GM21447 (cell line): ENCODE measurements at regions not wholly inside any gene's neighbourhood (a gene's known extent, or its start where the extent isn't known, plus 50 kb on each side); places are given as distances from the start of the nearest gene placed in this dataset.

Experiments used
- ATAC-seq: cut with Tn5 transposase; IDR thresholded peaks from one replicate; pipeline ENCODE4 v1.9.1; 2021; ENCODE audit not compliant: unreplicated experiment

DNA sequence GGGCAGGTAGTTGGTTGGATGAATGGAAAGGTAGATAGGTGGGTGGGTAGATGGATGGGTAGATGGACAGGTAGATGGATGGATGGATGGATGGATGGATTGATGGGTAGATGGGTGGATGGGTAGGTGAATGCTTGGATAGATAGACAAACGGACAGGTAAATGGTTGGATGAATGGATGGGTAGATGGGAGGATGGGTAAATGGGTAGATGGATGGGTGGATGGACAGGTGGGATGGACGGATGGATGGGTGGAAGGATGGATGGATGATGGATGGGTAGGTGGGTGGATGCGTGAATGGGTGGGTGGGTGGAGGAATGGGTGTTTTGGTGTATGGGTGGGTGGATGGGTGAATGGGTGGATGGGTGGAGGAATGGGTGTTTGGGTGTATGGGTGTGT is 50.1 kb upstream of the ASAP2 start:
- no peak for ATAC-seq

DNA sequence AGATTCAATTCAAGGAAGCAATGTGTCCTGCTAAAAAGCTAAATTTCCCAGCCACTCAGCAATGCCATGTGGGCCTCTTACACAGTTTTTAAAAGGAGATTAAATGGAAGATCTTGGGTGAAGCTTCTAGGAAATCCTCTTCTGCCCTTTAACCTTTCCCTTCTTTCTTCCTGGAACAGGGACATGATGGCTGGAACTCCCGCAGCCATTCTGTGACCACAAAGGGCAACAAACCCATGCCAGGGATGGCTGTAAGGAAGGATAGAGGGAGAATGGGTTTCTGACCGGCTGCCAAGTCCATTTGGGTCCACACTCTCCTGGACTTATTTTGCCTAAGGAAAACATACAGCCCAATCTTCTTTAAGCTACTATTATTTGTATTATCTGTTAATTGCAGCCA is 52.6 kb upstream of the ASAP2 start:
- ATAC-seq = no peak

DNA sequence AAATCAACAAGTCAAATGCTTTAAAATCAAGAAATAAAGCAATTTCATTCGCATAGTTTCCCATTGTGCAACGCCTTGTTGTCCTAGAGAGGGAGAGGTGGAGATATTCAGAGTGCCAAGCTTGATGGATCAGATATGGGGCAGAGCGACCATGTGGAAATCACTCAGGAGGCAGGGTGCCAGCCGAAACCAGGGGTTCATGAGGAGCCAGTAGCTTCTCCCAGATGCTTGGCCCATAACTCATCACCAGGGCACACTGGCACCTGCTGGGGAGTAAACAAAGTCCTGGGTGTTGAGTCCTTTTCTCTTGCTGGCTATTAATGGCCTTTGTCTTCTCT is 53.0 kb upstream of the ASAP2 start:
- no peak for ATAC-seq

DNA sequence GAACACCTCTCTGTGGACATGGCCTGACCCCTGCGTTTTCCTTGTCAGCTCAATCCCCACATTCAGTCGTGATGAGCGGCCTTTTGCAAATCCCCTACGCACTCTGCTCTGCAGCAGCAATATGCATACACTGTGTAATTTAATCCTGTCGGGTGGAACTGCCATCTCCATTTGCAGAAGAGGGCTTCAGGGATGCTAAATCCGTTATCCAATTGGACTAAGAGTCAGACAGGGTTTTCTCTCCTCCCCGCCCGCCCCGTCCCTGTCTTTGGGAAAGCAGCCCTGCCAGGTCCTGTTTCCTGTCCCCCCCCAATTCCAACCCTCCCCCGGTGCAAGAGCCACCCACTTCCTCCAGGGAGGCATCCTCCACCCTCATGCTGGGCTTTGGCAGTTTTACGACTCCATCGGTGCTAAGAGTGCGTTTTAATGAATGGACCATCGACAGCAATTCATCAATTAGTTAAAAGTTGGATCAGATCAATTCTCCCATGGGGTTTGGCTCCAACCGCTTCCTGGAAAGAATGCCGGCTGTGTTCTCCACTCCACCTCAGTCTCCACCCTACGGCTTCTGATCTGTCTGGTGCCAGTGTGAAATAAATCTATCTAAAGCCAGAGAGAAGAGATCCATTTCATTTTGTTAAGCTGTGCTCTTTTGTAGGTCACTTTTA is 53.5 kb upstream of the ASAP2 start:
- no peak for ATAC-seq

DNA sequence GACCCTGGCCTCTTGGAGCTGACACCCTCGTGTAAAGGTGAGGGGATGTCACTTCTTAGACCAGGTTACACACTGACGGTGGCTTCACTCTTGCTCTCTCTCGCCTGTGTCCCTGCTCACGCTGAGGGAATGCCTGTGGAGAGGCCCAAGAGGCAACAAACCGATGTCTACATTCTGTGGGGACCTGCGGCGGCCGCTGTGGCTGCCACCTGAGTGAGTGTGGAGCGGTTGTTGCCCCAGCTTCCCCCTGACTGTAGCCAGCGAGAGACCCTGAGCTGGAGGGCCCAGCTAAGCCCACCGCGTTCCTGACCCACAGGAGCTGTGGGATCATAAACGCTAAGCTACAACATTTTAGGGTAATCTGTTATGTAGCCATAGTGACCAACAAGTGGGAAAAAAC is 55.7 kb upstream of the ASAP2 start:
- no peak for ATAC-seq

DNA sequence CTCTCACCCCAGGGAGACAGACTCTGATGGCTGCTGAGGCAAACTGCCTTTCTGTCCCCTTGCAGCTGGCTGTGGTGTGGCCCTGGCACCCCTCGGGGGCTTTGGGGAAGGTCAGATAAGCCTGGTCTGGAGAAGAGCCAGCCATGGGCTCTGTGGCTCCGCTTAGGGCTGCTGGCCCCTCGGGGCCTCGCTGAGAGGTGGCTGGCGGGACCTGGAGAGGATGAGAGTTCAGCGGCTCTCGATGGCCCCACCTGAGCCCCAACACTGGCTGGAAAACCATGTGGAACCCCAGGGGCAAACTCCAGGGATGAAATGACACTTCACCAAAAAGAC is 56.1 kb upstream of the ASAP2 start:
- ATAC-seq = no peak

DNA sequence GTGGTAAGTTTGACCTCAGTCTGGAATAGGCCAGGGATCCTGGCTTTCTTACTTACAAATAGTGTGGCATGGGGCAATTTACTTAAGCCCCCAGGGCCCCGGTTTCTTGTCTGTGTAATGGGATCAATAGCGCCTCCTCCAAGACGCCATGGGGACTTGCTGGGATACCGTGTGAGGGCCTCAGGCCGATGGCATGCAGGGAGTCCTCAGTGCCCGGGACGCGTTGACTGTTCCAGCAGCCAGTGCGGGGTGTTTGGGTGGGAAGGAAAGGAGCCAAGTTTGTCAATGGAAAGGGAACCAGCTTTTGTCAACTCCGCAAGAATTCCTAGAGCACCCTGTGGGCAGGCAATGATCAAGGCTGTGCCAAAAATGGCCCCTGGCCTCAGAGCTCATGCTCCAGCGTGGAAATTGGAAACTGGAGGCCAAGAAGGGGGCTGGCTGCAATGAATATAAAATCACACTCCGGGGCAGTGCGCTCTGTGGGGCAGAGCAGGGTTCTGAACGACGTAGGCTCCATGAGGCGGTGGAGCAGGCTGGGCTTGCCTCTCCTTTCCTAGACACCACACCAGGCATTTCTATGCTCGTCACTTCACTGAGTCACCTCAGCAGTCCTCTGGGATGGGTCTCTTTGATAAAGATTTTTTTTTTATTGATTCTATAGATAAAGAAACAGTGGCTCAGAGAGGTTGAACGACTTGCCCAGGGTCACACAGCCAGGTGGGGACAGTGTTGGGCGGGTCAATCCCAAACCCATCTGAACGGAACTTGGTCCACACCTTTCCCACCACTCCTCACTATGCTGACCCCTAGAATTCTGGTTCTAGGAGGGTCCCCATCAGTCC is 56.7 kb upstream of the ASAP2 start:
- ATAC-seq = no peak

DNA sequence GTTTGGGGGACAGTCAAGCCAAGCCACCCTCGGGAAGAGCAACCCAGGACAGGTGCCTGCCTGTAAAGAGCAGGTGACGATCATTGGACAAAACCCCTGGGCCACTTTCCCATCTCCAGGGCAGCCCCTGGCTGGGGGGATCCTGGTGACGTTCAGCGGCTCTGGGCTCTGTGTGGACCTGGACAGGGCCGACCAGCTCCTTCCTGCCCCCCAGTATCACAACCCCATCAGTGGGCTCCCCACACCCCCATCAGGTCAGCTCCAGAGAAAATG is 57.3 kb upstream of the ASAP2 start:
- no peak for ATAC-seq

DNA sequence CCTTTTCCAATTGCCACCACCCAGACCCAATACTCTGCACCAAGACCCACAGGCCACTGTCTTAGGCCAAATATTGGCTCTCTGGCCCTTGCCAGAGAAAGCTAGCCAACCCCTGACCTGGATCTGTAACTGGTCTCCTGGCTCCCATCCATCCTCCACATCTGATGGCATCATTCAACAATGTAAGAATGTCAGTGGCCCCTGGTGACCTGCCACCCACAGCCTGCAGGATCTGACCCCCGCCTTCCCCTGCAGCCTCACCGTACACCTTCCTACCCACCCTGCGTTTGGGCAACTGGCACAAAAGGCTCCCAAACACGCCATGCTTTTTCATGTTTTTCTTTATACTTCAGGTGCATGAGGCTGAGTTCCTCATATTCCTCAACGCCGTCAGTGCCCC is 60.0 kb upstream of the ASAP2 start:
- ATAC-seq = no peak

DNA sequence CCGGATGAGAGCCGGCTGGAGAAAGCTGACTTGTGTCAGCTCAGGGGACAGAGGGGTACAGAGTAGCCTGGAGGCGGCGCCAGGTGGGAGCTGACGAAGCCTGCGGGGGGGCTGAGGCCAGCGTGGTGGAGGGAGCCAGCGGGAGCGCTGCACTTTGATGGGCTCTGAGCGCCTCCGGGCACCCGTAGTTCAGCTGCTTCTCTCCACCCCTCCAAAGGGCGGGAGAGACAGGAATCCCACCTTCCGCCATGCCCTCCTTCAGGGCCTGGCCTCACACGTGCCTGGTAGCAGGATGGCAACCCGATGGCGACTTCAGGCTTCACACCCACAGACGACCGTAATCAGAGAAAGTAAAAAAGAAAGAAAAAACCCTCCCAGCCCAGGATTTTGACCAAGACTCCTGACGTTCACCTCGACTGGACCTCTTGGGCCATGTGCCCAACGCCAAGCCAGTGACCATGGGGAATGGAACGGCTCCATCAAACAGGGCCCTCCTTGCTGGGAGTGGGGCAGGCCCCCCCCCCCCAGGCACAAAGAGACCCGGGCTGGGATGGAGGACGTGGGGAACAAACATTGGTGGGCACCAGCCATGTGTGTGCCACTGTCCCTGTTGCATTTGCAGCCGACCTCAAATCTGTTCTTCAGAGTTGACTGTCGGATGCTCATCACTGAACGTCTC is 60.7 kb upstream of the ASAP2 start:
- ATAC-seq = no peak

DNA sequence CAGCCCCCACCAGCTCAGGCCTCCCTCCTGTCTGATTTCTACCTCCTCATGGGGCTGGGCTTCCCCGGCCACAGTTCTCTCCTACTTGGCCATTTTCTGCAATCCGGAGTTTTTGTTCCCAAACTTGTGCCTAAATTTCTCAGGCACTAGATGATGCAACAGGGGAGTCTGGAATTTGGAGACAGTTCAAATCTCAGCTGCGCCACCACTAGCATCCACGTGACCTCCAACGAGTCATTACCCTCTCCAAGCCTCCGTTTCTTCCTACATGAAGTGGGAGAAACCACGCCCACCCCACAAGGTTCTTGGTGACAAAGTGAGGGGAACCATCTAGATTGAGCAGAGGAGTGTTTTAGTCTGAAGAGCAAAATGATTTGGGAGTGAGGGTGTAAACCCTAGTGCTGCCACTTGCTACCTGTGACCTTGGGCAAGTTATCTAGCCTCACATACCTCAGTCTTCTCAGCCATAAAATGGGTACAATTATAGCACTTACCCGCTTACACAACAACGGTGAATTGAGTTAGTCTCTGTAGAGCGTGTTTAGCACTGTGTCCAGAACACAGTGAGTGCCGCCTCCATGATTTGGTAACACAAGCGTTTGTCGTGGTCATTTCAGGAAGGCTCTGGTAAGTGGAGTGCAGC is 61.4 kb upstream of the ASAP2 start:
- ATAC-seq = no peak

DNA sequence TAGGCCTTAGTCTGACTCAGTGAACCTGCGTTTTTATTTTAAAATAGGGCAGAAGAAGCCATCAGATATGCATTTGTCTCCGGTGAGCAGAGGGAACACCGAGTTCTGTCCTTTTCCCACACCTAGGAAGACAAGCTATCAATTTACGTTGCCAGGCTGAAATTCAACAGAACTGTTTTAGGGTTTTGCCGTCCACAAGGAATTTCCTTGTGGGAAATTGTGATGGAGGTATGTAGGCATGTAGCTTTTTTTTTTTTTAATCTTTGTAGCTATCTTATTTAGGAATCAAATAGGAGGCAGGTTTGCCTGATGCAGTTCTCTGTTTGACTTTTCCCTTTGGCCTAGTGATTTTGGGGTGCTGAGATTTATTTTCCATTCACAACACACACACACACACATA is 62.0 kb upstream of the ASAP2 start:
- no peak for ATAC-seq

DNA sequence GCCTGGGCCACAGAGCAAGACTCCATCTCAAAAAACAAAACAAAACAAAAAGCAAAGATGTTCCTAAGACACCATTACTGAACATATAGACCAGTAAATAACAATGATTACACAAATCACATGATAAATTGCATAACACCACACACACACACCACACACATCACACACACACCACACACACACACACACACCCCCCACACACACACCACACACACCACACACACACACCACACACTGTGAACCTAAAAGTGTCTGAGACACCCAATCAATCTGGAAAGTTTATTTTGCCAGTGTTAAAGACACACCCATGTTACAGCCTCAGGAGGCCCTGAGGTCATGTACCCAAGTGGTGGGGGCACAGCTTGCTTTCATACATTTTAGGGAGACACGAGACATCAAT is 62.6 kb upstream of the ASAP2 start:
- no peak for ATAC-seq

DNA sequence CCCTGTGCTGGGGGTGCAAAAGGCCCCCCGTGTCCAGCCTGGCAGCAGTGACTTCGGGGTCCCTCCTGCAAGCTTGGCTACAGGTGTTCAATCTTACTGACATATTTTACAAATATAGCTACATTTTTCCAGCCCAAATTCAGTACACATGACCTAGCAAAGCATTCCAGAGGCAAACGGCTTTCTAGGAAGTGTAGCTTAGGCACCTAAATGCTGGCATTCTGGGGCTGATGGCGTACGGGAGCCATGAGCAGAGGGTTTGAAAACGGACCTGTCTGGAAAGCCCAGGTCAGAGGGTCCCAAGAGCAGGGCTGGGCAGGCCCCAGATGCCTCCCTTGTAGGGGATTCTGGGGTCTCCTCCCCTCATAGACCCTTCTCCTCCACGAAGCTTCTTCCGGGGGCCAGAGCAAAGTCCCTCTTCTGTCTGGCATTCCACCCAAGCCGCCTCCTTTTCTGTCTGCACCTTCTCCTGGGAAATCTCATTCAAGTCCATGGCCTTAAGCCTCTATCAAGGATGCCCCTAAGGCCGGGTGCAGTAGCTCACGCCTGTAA is 63.3 kb upstream of the ASAP2 start:
- ATAC-seq = no peak

DNA sequence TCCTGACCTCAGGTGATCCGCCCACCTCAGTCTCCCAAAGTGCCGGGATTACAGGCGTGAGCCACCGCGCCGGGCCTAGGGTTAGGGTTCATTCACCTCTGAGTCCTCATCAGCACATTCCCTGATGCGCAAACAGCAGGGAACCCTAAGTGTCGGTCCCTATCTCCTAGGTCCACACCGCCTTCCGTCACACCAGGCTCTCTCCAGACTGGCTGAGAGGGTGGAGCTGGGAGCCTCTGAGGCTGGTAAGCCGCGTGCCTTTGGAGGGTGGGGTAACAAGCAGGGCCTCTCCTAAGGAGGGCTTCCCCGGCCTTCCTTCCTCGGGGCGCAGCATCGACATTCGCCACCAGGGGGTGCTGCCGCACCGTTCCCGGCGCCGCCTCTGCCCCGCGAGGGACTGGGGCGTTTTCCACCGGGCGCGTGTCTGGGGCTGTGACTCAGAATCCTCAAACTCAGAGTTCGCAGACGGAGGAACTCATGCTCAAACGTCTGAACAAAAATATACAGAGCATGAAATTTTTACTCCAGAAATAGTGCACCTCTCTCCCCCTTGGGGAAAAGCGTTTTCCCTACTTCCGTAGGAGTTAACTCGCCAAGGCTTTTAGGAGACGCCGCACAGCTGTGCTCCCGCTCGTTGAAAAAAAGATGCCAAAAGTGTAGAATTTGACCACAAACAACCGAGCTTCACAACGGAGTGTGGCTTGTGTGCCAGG is 63.9 kb upstream of the ASAP2 start:
- ATAC-seq = peak; percentile 71

DNA sequence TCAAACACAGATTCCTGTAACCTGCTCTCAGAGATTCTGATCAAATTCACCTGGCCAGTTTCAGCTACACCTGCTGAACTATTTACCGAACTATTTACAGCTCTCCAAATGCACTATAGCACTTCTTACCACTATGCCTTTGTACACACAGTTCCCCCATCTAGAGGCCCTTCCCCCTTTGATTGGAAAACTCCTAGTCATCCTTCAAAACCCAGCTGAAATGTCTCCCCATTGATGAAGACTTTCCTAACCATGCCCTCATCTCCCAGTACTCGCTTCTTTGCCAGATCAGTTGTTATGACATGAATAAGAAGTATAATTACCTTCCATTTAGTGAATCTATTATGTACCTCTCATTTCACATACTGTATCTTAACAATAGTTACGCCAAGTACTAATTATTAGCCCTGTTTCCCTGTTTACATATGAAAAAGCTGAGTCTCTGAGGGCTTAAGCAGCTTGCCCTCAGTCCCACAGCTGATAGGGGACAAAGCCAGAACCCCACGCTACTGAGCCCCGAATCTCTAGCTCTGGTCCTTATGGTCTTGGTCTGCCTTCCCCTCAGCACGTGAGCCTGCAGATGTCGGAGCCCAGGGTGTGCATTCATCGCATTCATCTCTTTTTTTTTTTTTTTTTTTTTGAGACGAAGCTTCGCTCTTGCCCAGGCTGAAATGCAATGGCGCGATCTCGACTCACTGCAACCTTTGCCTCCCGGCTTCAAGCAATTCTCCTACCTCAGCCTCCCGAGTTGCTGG is 64.7 kb upstream of the ASAP2 start:
- no peak for ATAC-seq

DNA sequence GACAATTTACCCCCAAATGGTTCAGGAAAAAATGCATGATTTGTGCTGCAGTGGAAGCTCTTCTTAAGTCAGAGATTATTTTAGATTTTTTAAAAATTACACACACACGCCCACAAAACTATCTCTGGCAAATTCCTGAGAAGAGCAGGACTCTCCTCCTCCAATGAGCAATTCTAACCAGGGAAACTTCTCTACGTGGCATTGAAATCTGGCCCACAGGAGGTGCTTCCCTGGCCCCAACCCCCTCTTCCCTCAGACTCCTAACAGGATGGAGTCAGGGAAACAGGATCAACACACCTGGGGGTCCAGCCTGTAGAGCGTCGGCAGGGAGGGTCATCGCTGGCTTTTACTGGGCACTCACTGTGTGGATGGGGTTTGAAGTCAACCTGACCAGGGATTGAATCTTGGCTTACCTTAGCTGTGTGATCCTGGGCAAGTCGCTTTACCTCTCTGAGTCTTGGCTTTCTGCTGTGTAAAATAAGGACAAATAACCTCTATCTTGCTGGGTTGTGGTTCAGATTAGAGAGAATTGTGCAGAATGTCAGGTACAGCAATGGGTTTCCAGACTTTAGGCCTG is 65.4 kb upstream of the ASAP2 start:
- no peak for ATAC-seq

DNA sequence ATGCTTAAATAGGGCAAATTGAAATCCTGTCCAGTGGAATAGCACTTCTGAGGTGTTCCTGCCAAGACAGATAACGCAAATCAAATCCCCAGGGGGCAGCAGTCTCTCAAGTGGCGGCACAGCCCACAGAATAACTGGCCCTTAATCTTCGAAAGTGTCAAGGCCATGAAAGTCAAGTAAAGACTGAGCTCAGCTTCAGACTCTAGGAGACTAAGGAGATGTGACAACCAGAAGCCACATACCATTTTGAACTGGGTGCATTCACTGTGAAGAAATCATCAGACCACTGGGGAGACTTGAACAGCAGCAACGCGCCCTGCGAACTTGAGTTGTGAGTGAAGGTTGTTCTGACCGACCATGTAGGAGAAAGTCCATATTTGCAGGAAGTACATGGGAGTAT is 66.0 kb upstream of the ASAP2 start:
- no peak for ATAC-seq

DNA sequence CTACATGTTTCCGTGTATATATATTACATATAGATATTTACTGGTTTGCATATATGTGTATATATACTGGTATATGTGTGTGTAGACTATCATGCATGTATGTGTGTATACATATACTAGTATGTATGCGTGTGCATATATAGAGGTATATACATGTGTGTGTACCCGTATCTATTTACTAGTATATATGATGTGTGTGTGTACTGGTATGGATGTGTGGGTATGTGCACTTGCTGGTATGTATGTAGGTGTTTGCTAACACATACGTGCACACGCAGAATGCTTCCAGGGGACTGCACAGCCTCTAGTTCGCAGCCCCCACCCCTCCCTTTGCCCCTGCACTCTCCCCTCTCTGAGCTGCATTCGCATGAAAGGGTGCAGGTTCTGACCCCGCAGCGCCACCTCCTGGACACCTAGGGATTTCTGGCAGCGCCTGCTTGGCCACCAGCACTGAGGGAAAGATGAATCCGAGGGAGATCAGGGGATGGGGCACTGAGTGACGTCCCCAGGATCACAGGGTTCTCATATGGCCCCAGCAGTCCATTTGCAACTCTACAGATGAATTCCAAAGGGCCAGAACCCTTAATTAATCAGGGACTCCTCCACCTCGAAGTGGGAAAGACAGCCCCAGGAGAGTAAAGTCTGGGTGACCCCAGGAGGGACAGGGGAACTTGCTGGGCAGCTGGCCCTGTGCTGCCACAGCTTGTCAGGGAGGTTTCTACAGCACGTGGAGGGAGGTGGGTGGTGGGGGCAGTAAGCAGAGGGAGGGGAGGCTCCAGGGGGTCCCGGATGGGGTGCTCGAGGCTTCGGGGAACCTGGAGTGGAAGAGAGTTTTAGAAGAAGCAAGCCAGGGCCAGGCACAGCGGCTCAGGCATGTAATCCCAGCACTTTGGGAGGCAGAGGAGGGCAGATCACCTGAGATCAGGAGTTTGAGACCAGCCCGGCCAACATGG is 66.8 kb upstream of the ASAP2 start:
- no peak for ATAC-seq
